OCI-LY1 (cell line): ENCODE measurements at regions not wholly inside any gene's neighbourhood (a gene's known extent, or its start where the extent isn't known, plus 50 kb on each side); places are given as distances from the start of the nearest gene placed in this dataset.

Experiments used
- CTCF ChIP-seq: fragments of 200-600 bp; sonication (generic), shearing (Covaris generic); IDR thresholded peaks from 2 replicates; pipeline ENCODE4 v1.5.1; 2017; ENCODE audit warnings: mild to moderate bottlenecking, antibody characterized with exemption, low read length, moderate library complexity, mixed read lengths
- EZH2 ChIP-seq: fragments of 200-600 bp; sonication (generic), shearing (Covaris generic); IDR thresholded peaks from 2 replicates; pipeline ENCODE4 v1.8.0; 2017; ENCODE audit warnings: borderline replicate concordance, mixed run types, mild to moderate bottlenecking, antibody characterized with exemption, low read length, moderate library complexity, mixed read lengths

DNA sequence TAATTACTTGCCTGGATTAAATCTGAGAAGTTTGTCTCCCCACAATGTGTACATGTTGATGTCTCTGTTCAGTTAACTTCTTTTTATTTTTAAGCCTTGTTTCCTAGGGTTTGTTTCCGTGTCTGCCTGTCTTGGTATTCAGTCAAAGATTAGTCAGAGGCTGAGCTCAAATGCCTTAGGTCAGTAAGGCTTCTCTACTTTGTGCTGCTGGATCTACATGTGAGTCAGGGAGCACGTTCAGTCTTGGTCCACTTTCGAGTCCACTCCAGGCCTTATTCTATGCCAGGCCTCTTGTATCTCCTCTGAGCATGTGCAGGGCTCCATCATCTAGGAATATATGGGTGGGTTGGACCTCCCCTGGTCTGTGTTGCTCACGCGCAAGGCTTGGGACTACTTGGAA lies 93.3 kb upstream of the FZD8 start:
- TF ChIP-seq CTCF (no peak), EZH2 (no peak)
